ENCODE measurements at regions not wholly inside any gene's neighbourhood (a gene's known extent, or its start where the extent isn't known, plus 50 kb on each side); places are given as distances from the start of the nearest gene placed in this dataset.

GRCh38 chr4:61024610-61025009 lies 175.5 kb upstream of the ADGRL3 start:
- no peak for TF ChIP-seq CTCF (IDR thresholded peaks at IDR 0.05)
- no peak for TF ChIP-seq POLR2A (IDR thresholded peaks at IDR 0.05; ENCODE audit: low read depth)
- 94% methylated on average over 2 of the region's 2 CpGs for WGBS
- H3K27me3 ChIP-seq = no peaks in the 10 kb centered on the region
- no peak overlapping the region for H3K27ac ChIP-seq (replicated peaks in 1 of 4)
- H3K9me3 ChIP-seq = no peaks in the 10 kb centered on the region
- H3K36me3 ChIP-seq = no peaks in the 10 kb centered on the region
- DNase-seq (ENCODE audit: extremely low spot score) = no peak
- H3K4me1 ChIP-seq = no peaks in the 10 kb centered on the region
- no peak overlapping the region for H3K4me3 ChIP-seq
- intact Hi-C loops (cut with DNase I) = no loop called here

GRCh38 chr4:61027939-61028338 lies 172.2 kb upstream of the ADGRL3 start:
- TF ChIP-seq POLR2A (IDR thresholded peaks at IDR 0.05; ENCODE audit: low read depth) (no peak), EP300 (IDR thresholded peaks at IDR 0.05) (no peak), POLR2AphosphoS5 (IDR thresholded peaks at IDR 0.05) (no peak), CTCF (IDR thresholded peaks at IDR 0.05) (no peak)
- Histone ChIP-seq H3K36me3 (no peaks in the 10 kb centered on the region), H3K4me1 (no peaks in the 10 kb centered on the region), H3K9me3 (no peaks in the 10 kb centered on the region), H3K27me3 (no peaks in the 10 kb centered on the region), H3K27ac (replicated peaks in 1 of 4) (no peak overlapping the region), H3K4me3 (no peak overlapping the region)
- no peak for DNase-seq (ENCODE audit: extremely low spot score)
- intact Hi-C loops (cut with DNase I) = no loop called here

GRCh38 chr4:61036071-61036684 lies 163.9 kb upstream of the ADGRL3 start:
- 84% methylated on average over 4 of the region's 4 CpGs for WGBS
- DNase-seq (ENCODE audit: extremely low spot score) = no peak
- H3K27me3 ChIP-seq = no peaks in the 10 kb centered on the region
- H3K4me1 ChIP-seq = no peaks in the 10 kb centered on the region
- no peaks in the 10 kb centered on the region for H3K36me3 ChIP-seq
- no peak overlapping the region for H3K4me3 ChIP-seq
- no peak overlapping the region for H3K27ac ChIP-seq (replicated peaks in 1 of 4)
- no peaks in the 10 kb centered on the region for H3K9me3 ChIP-seq
- intact Hi-C loops (cut with DNase I) = no loop called here
- TF ChIP-seq CTCF (IDR thresholded peaks at IDR 0.05) (no peak), EP300 (IDR thresholded peaks at IDR 0.05) (no peak), POLR2A (IDR thresholded peaks at IDR 0.05; ENCODE audit: low read depth) (no peak), POLR2AphosphoS5 (IDR thresholded peaks at IDR 0.05) (no peak)

- H3K36me3 ChIP-seq = no peaks in the 10 kb centered on the region
- intact Hi-C loops (cut with DNase I) = no loop called here
- H3K4me3 ChIP-seq = no peak overlapping the region
- H3K9me3 ChIP-seq = no peaks in the 10 kb centered on the region
- TF ChIP-seq EP300 (IDR thresholded peaks at IDR 0.05) = no peak
- TF ChIP-seq POLR2A (IDR thresholded peaks at IDR 0.05; ENCODE audit: low read depth) = no peak
- no peak for TF ChIP-seq POLR2AphosphoS5 (IDR thresholded peaks at IDR 0.05)
- TF ChIP-seq CTCF (IDR thresholded peaks at IDR 0.05) = no peak
- WGBS = 59% methylated on average over 2 of the region's 2 CpGs
- H3K4me1 ChIP-seq = no peaks in the 10 kb centered on the region
- DNase-seq (ENCODE audit: extremely low spot score) = no peak
- no peak overlapping the region for H3K27ac ChIP-seq (replicated peaks in 1 of 4)
- H3K27me3 ChIP-seq = no peaks in the 10 kb centered on the region
Measured at GRCh38 chr4:61041527-61041926, 158.6 kb upstream of the ADGRL3 start.

- no peak overlapping the region for H3K27ac ChIP-seq (replicated peaks in 1 of 4)
- 82% methylated on average over 1 of the region's 1 CpG for WGBS
- intact Hi-C loops (cut with DNase I) = no loop called here
Measured at GRCh38 chr4:61044837-61045236, 155.3 kb upstream of the ADGRL3 start.

More at GRCh38 chr4:61044837-61045236, 155.3 kb upstream of the ADGRL3 start:
- no peaks in the 10 kb centered on the region for H3K27me3 ChIP-seq
- no peaks in the 10 kb centered on the region for H3K36me3 ChIP-seq
- TF ChIP-seq EP300 (IDR thresholded peaks at IDR 0.05) (no peak), POLR2A (IDR thresholded peaks at IDR 0.05; ENCODE audit: low read depth) (no peak), POLR2AphosphoS5 (IDR thresholded peaks at IDR 0.05) (no peak), CTCF (IDR thresholded peaks at IDR 0.05) (no peak)
- no peak overlapping the region for H3K4me3 ChIP-seq
- no peaks in the 10 kb centered on the region for H3K4me1 ChIP-seq
- DNase-seq (ENCODE audit: extremely low spot score) = no peak
- no peaks in the 10 kb centered on the region for H3K9me3 ChIP-seq
